ENCODE measurements at regions not wholly inside any gene's neighbourhood (a gene's known extent, or its start where the extent isn't known, plus 50 kb on each side); places are given as distances from the start of the nearest gene placed in this dataset.

DNA sequence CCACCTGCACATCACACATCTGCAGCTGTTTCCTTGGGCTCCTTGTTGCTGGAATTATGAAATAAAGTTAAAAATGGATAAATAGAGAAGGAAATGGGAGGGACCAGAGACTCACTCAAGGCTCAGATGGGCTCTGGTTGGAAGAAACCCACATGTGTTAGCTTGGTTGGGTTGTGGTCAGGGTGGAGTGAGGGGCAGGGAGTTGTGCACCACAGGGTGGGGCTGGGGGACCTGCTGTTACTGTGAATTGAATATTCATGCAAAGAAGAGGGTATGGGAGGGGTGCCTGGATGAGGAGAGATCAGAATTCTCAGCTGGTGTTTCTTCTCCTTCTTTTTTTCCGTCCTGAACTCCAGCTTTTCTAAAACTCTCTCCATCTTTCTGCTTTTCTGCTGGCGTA is 320.7 kb downstream of the MAP2K4 start:
- TF ChIP-seq FOXM1 (IDR thresholded peaks at IDR 0.05; ENCODE audit: borderline replicate concordance) (no peak), TARDBP (IDR thresholded peaks at IDR 0.05) (no peak), SP1 (IDR thresholded peaks at IDR 0.05) (no peak), ZNF384 (IDR thresholded peaks at IDR 0.05) (no peak), ARNT (IDR thresholded peaks at IDR 0.05) (no peak), BHLHE40 (IDR thresholded peaks at IDR 0.05; ENCODE audit: borderline replicate concordance) (no peak), FOXK2 (IDR thresholded peaks at IDR 0.05) (no peak)
